Activated CD4-positive, alpha-beta memory T cell treated with anti-CD3 and anti-CD28 coated beads, Interleukin-2, amount 10 ng/mL, durations not matched to agents 7 days and 5 days (primary cell): ENCODE measurements at regions not wholly inside any gene's neighbourhood (a gene's known extent, or its start where the extent isn't known, plus 50 kb on each side); places are given as distances from the start of the nearest gene placed in this dataset.
A peak's percentile ranks its signal among the peaks of the same experiment; 100 is the strongest.
"Not testable (repeated sequence)": the region's sequence is repeated elsewhere in the genome, so short reads cannot be mapped to it uniquely, and the experiment has no call there.

Source experiments
- CTCF ChIA-PET: fragments of 350-600 bp; sonication (Branson Sonifier 250); formaldehyde crosslinking; loops from one replicate; lab custom pipeline; 2021; ENCODE audit warnings: antibody characterized with exemption, inconsistent platforms; lab: Charles Lee
- POLR2A ChIA-PET: fragments of 350-600 bp; sonication (Branson Sonifier 250); formaldehyde crosslinking; loops from one replicate; lab custom pipeline; 2021; ENCODE audit warnings: antibody characterized with exemption; lab: Charles Lee
- DNase-seq: peaks from one replicate; pipeline ENCODE4 v3.0.0-alpha.2; 2020
- H3K27ac Mint-ChIP-seq: one replicate; pipeline ENCODE4 v1.8.0; 2021; ENCODE audit warnings: mild to moderate bottlenecking, mixed read lengths
- H3K27me3 Mint-ChIP-seq: one replicate; pipeline ENCODE4 v1.8.0; 2021; ENCODE audit warnings: mixed read lengths
- H3K36me3 Mint-ChIP-seq: one replicate; pipeline ENCODE4 v1.8.0; 2021; ENCODE audit warnings: low read depth, mixed read lengths
- H3K4me1 Mint-ChIP-seq: one replicate; pipeline ENCODE4 v1.8.0; 2021; ENCODE audit warnings: mixed read lengths
- H3K4me3 Mint-ChIP-seq: one replicate; pipeline ENCODE4 v1.8.0; 2021; ENCODE audit warnings: mild to moderate bottlenecking, mixed read lengths
- H3K9me3 Mint-ChIP-seq: one replicate; pipeline ENCODE4 v1.8.0; 2021; ENCODE audit warnings: mixed read lengths

DNA sequence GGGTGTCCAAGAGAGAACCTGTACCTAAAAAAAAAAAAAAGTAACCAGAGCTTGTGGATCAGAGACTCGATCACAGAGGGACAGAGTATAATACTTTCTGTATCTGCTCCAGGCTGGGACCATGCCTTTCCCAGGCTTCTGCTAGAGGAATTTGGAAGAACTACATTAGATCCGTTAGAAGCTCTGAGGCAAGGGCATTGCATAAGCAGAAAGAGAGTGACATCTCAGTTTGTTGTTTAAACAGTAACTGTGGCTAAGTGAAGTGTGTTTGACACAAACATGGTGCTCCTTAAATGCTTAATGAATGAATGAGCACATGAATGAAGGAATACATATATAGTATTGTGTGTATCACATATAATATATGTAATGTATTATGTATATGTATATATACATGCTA, 131.2 kb downstream of the HS3ST3B1 start:
- Mint-ChIP-seq H3K4me1 (peaks cover 33% of the 10 kb centered on the region), H3K27ac (no peak overlapping the region), H3K27me3 (no peaks in the 10 kb centered on the region), H3K9me3 (peaks cover 2% of the 10 kb centered on the region), H3K4me3 (no peak overlapping the region), H3K36me3 (peaks cover 8% of the 10 kb centered on the region)
- POLR2A ChIA-PET = no interaction called here
- no peak for DNase-seq
- CTCF ChIA-PET = no interaction called here

DNA sequence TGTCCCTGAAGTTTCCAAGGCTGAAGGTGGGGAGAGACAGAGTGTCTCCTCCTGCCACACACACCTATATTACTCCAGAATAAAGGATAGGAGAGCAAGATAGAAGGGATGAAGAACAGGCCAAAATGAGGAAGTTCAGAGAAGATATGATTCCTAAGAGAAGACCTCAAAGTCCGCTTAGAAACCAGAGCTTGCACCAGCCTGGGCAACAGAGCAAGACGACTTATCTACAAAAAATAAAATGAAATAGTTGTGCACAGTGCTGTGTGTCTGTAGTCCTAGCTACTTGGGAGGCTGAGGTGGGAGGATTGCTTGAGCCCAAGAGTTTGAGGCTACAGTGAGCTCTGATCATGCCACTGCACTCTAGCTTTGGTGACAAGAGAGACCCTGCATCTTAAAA, 128.2 kb downstream of the HS3ST3B1 start:
- Mint-ChIP-seq H3K9me3 (peaks cover 2% of the 10 kb centered on the region), H3K27ac (peak overlapping the region; percentile 77), H3K27me3 (no peaks in the 10 kb centered on the region), H3K4me1 (peaks cover 40% of the 10 kb centered on the region), H3K36me3 (peaks cover 10% of the 10 kb centered on the region), H3K4me3 (peak overlapping the region; percentile 49)
- ChIA-PET CTCF (interaction anchor here (0.6 to 1.2 kb wide), 2 partner anchors 127 to 544 kb away, joined by 3 to 9 read pairs; partner anchors contain the start of gene HS3ST3B1), POLR2A (interaction anchor here (0.8 to 3.0 kb wide), 7 partner anchors 8 to 228 kb away, joined by 3 to 29 read pairs (median 3); partner anchors contain the start of gene HS3ST3B1)
- DNase-seq = no peak

DNA sequence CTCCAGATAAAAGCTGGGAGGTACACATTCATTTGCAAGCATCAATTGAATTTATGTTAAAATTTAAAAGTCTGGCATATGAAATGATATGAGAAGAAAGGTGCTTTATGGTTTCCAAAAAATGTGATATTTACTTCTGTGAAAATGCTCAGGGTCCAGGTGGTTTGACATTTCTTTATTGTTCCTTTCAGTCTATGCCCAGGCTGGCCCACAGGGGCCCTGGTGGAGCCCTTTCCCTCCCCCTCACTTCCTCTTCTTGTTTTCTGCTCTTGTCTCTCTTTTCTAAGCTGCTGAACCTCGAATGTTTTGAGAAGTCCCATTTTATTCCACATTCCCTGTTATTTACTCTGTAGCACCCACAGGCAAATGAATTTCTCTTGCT, 127.8 kb downstream of the HS3ST3B1 start:
- CTCF ChIA-PET = interaction anchor here (0.6 to 1.3 kb wide), 4 partner anchors 24 to 544 kb away, joined by 3 to 9 read pairs (median 4); partner anchors contain the start of gene HS3ST3B1
- H3K27me3 Mint-ChIP-seq = no peaks in the 10 kb centered on the region
- POLR2A ChIA-PET = interaction anchor here (0.8 to 3.0 kb wide), 11 partner anchors 8 to 227 kb away, joined by 3 to 29 read pairs (median 3); partner anchors contain the start of gene HS3ST3B1

DNA sequence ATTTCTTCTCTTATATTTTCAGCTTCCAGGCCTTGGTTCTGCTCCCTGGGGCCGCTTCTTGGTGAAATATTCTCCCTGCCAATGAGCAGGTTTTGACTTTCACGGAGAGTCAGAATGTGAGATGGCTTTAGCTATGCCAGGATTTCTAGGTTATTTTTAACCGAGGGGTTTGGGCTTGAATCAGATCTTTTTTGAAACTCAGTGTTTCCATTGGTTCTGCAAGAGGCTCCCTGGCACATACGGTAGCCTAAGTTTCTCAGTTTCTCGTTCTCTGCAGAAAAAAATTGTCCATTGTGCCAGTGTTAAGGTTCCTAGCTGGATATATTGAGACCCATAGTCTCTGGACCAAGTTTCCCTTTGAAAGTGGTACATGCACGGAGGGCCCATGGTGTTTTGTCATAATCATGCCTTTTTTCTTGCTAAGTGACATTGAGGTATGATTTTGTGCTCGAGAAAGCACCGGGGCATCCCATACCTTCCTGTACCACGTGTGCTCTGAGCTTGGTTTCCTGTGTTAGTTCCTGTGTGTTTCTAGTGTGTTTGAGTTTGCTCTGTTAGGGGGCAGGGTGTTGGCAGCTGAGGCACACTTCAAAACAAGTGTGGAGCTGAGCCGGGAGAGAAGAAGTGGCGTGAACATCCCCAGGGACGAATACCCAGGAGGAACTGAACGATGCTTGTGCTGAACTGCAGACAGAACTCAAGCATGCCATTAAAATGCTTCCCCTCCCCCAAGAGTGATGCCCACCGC, 127.2 kb downstream of the HS3ST3B1 start:
- Mint-ChIP-seq H3K27ac (peak overlapping the region; percentile 77), H3K36me3 (peaks cover 10% of the 10 kb centered on the region), H3K27me3 (no peaks in the 10 kb centered on the region), H3K4me1 (peaks cover 40% of the 10 kb centered on the region), H3K4me3 (peak overlapping the region; percentile 49), H3K9me3 (peaks cover 2% of the 10 kb centered on the region)
- ChIA-PET POLR2A (interaction anchor here (0.8 to 3.0 kb wide), 11 partner anchors 9 to 227 kb away, joined by 3 to 29 read pairs (median 3); partner anchors contain the start of gene HS3ST3B1), CTCF (interaction anchor here (0.9 to 1.3 kb wide), 4 partner anchors 23 to 126 kb away, joined by 3 to 9 read pairs (median 4); partner anchors contain the start of gene HS3ST3B1)
- DNase-seq = peak; percentile 68

More for the DNA sequence above, 127.8 kb downstream of the HS3ST3B1 start:
- Mint-ChIP-seq H3K4me3 (peak overlapping the region; percentile 49), H3K27ac (peak overlapping the region; percentile 77), H3K9me3 (peaks cover 2% of the 10 kb centered on the region), H3K36me3 (peaks cover 10% of the 10 kb centered on the region), H3K4me1 (peaks cover 40% of the 10 kb centered on the region)
- peak; percentile 44 for DNase-seq

DNA sequence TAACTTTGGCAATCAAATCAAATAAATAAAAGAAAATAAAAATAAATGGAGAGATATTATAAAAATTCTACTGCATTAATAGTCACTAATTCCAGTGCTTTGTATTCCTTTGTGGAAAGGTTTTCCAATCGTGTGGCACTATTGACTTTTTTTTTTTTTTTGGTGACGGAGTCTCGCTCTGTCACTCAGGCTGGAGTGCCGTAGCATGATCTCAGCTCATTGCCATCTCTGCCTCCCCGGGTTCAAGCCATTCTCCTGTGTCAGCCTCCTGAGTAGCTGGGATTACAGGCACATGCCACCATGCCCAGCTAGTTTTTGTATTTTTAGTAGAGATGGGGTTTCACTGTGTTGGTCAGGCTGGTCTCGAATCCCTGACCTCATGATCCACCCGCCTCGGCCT, 122.3 kb downstream of the HS3ST3B1 start:
- POLR2A ChIA-PET, H3K27ac Mint-ChIP-seq, DNase-seq, H3K4me3 Mint-ChIP-seq, H3K36me3 Mint-ChIP-seq, H3K27me3 Mint-ChIP-seq, H3K9me3 Mint-ChIP-seq, CTCF ChIA-PET: not testable (repeated sequence)
- H3K4me1 Mint-ChIP-seq = peaks cover 18% of the 10 kb centered on the region

DNA sequence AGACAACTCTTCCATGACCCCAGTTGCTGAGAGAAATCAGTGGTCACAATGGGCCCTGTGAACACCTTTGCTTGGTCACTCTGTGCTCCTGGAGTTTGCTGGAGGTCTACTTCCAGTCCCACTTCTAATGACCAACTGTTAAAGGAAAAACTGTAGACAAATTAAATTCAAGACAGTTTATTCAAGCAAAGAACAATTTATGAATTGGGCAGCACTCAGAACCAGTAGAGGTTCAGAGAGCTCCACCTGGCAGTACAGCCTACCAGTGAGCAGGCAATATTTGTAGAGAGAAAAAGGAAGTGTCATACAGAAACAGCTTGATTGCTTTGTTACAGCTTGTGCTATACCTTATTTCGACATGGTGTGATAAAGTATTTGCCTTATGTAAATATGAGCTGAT, 116.5 kb downstream of the HS3ST3B1 start:
- H3K27me3 Mint-ChIP-seq = peaks cover 3% of the 10 kb centered on the region
- H3K4me1 Mint-ChIP-seq = no peaks in the 10 kb centered on the region
- no peak overlapping the region for H3K4me3 Mint-ChIP-seq
- DNase-seq = no peak
- H3K9me3 Mint-ChIP-seq = peaks cover 5% of the 10 kb centered on the region
- no peaks in the 10 kb centered on the region for H3K36me3 Mint-ChIP-seq
- ChIA-PET POLR2A (no interaction called here), CTCF (no interaction called here)
- no peak overlapping the region for H3K27ac Mint-ChIP-seq

DNA sequence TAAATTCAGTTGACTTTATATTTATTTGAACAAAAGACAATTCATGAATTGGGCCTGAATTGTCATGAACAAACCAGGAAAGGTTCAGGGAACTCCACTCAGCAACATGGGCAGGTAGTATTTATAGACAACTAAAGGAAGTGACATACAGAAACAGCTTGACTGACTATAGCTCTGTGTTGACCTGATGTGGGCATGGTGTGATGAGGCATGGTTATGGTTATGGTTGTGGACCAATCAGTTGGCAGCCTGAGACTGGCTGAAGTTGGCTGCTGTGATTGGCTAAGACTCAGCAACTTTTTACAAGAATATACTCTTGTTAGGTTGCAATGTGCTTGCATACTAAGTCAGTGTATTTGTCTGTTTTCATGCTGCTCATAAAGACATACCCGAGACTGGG, 108.4 kb downstream of the HS3ST3B1 start:
- Mint-ChIP-seq H3K4me1 (peaks cover 11% of the 10 kb centered on the region), H3K27ac (no peak overlapping the region), H3K4me3 (no peak overlapping the region), H3K27me3 (no peaks in the 10 kb centered on the region), H3K36me3 (no peaks in the 10 kb centered on the region), H3K9me3 (peaks cover 7% of the 10 kb centered on the region)
- ChIA-PET POLR2A (no interaction called here), CTCF (no interaction called here)
- no peak for DNase-seq

DNA sequence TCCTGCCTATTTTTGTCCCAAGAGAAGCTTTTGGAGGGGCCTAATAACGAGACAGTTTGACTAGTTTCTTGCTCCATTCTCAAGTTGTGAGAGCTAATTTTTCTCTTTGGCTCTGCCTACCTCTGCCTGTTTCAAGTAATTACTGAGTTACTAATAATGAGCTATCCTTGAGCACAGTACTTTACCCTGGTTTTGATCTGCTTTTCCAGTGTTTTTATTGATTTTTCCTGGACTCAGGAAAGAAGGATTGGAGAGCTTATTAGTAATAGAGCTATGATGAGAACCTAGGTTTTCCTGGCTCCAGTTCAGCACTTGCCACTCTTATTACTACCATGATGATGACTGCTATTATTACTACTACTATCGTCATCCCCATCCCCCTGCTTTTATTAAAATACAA, 106.7 kb downstream of the HS3ST3B1 start:
- H3K4me1 Mint-ChIP-seq = peaks cover 23% of the 10 kb centered on the region
- H3K4me3 Mint-ChIP-seq = no peak overlapping the region
- peaks cover 9% of the 10 kb centered on the region for H3K9me3 Mint-ChIP-seq
- H3K27me3 Mint-ChIP-seq = no peaks in the 10 kb centered on the region
- no peak for DNase-seq
- peaks cover 3% of the 10 kb centered on the region for H3K36me3 Mint-ChIP-seq
- no peak overlapping the region for H3K27ac Mint-ChIP-seq
- ChIA-PET POLR2A (no interaction called here), CTCF (interaction anchor here (1.3 kb wide), 1 partner anchor 48 kb away, joined by 3 read pairs; no protein-coding TSS in a partner anchor)

DNA sequence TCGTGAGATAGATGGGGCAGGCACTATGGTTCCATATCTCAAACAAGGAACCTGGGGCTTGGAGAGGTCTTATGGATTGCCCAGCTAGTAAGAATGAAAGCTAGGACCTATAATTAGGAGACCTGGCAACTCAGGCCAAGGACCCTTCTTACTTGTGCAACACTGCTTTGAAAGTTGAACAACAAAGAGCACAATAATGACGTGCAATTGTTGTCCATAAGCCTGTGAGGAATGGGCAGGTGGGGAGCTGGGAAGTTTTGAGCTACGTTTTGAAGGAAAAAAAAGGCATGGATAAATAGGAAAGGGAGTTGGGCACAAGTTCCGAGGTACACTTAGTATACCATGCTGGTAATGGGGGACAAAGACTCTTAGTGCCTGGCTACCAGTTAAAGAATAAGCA, 104.3 kb downstream of the HS3ST3B1 start:
- Mint-ChIP-seq H3K36me3 (peaks cover 3% of the 10 kb centered on the region), H3K27me3 (no peaks in the 10 kb centered on the region), H3K27ac (no peak overlapping the region), H3K4me3 (no peak overlapping the region), H3K9me3 (peaks cover 7% of the 10 kb centered on the region), H3K4me1 (peaks cover 23% of the 10 kb centered on the region)
- DNase-seq = no peak
- ChIA-PET CTCF (interaction anchor here (1.5 kb wide), 1 partner anchor 23 kb away, joined by 4 read pairs; no protein-coding TSS in a partner anchor), POLR2A (interaction anchor here (1.2 kb wide), 1 partner anchor 105 kb away, joined by 3 read pairs; the partner anchor contains the start of gene HS3ST3B1)
